CD14-positive monocyte (primary cell): ENCODE measurements at regions not wholly inside any gene's neighbourhood (a gene's known extent, or its start where the extent isn't known, plus 50 kb on each side); places are given as distances from the start of the nearest gene placed in this dataset.

Experiments
- DNase-seq, 3 donors: peaks; one replicate each; pipeline ENCODE4 v3.0.0-alpha.2; 2011 to 2022
- H2AFZ ChIP-seq: 2 replicates; pipeline ENCODE4 v1.6.0; 2012; ENCODE audit warnings: mild to moderate bottlenecking, low read depth, low read length, inconsistent platforms; ENCODE audit not compliant: insufficient read depth, poor library complexity, severe bottlenecking
- H3K27ac ChIP-seq, 2 donors: 1 replicate in 1 of 2; 2 replicates in 1 of 2; pipeline ENCODE4 v1.5.1; 2012 to 2013; ENCODE audit warnings: low read length in 2 of 2, control low read depth in 1 of 2, inconsistent platforms in 1 of 2, low read depth in 1 of 2, mild to moderate bottlenecking in 1 of 2
- H3K27me3 ChIP-seq, 2 donors: one replicate each; pipeline versions ENCODE4 v1.6.0 to v1.6.1; 2011 to 2013; ENCODE audit warnings: low read length in 2 of 2; ENCODE audit not compliant: control insufficient read depth in 2 of 2, insufficient read depth in 2 of 2
- H3K36me3 ChIP-seq, 2 donors: replicated peaks in 1 of 2; 1 replicate in 1 of 2; 2 replicates in 1 of 2; pipeline versions ENCODE4 v1.5.1 to v1.6.1; 2012 to 2013; ENCODE audit warnings: low read length in 2 of 2, control low read depth in 1 of 2, inconsistent platforms in 1 of 2, mild to moderate bottlenecking in 1 of 2; ENCODE audit not compliant: insufficient read depth in 2 of 2, control insufficient read depth in 1 of 2
- H3K4me1 ChIP-seq, 2 donors: 1 replicate in 1 of 2; 2 replicates in 1 of 2; pipeline versions ENCODE4 v1.5.1 to v1.6.1; 2012 to 2013; ENCODE audit warnings: low read length in 2 of 2, control low read depth in 1 of 2, inconsistent platforms in 1 of 2, mild to moderate bottlenecking in 1 of 2, moderate library complexity in 1 of 2; ENCODE audit not compliant: insufficient read depth in 2 of 2, control insufficient read depth in 1 of 2
- H3K4me2 ChIP-seq: replicated peaks from 2 replicates; pipeline ENCODE3; 2012; ENCODE audit warnings: low read length, moderate library complexity, mild to moderate bottlenecking; ENCODE audit not compliant: poor library complexity, severe bottlenecking; ENCODE audit errors: extremely low read depth
- H3K4me3 ChIP-seq, 3 experiments: fragments of 200-600 bp in 1 of 3; sonication (generic) in 1 of 3; replicated peaks in 1 of 3; 1 replicate in 2 of 3; 2 replicates in 1 of 3; pipeline ENCODE4 v1.5.1; 2011 to 2013; ENCODE audit warnings: low read length in 3 of 3, mild to moderate bottlenecking in 3 of 3, control low read depth in 2 of 3, low read depth in 2 of 3, inconsistent platforms in 1 of 3, moderate library complexity in 1 of 3
- H3K79me2 ChIP-seq: 2 replicates; pipeline ENCODE4 v1.6.0; 2012; ENCODE audit warnings: mild to moderate bottlenecking, control low read depth, inconsistent platforms, low read length, moderate library complexity; ENCODE audit not compliant: insufficient read depth
- H3K9ac ChIP-seq: 2 replicates; pipeline ENCODE4 v1.6.0; 2017; ENCODE audit warnings: low read length, mild to moderate bottlenecking; ENCODE audit not compliant: insufficient read depth, poor library complexity, severe bottlenecking
- H3K9me3 ChIP-seq, 2 donors: replicated peaks in 1 of 2; 1 replicate in 1 of 2; 2 replicates in 1 of 2; pipeline versions ENCODE4 v1.5.1 to v1.6.1; 2012 to 2013; ENCODE audit warnings: low read length in 2 of 2, control low read depth in 1 of 2; ENCODE audit not compliant: control insufficient read depth in 1 of 2, insufficient read depth in 1 of 2
- H4K20me1 ChIP-seq: 2 replicates; pipeline ENCODE4 v1.6.0; 2012; ENCODE audit warnings: mild to moderate bottlenecking, low read length, control low read depth, moderate library complexity; ENCODE audit not compliant: insufficient read depth
- H3K27ac Mint-ChIP-seq, 7 donors: one replicate each; pipeline ENCODE4 v1.8.0; 2020; ENCODE audit warnings: mild to moderate bottlenecking in 7 of 7, mixed read lengths in 7 of 7, moderate library complexity in 6 of 7, inconsistent platforms in 2 of 7
- H3K27me3 Mint-ChIP-seq, 3 donors: one replicate each; pipeline ENCODE4 v1.8.0; 2021 to 2022; ENCODE audit warnings: low read depth in 3 of 3, mild to moderate bottlenecking in 3 of 3, mixed read lengths in 3 of 3, moderate library complexity in 3 of 3, inconsistent platforms in 1 of 3
- H3K36me3 Mint-ChIP-seq, 2 donors: one replicate each; pipeline ENCODE4 v1.8.0; 2020; ENCODE audit warnings: mixed read lengths in 2 of 2, inconsistent platforms in 1 of 2, mild to moderate bottlenecking in 1 of 2
- H3K4me1 Mint-ChIP-seq: one replicate; pipeline ENCODE4 v1.8.0; 2020; ENCODE audit warnings: mild to moderate bottlenecking, mixed read lengths
- H3K4me3 Mint-ChIP-seq, 2 donors: one replicate each; pipeline ENCODE4 v1.8.0; 2020; ENCODE audit warnings: mild to moderate bottlenecking in 2 of 2, mixed read lengths in 2 of 2, moderate library complexity in 1 of 2
- H3K9me3 Mint-ChIP-seq, 7 donors: one replicate each; pipeline ENCODE4 v1.8.0; 2020 to 2022; ENCODE audit warnings: mixed read lengths in 7 of 7, mild to moderate bottlenecking in 6 of 7, moderate library complexity in 6 of 7, inconsistent platforms in 2 of 7
- WGBS: methylation state at CpG from one replicate; pipeline ENCODE4 v1.1.5; 2013; ENCODE audit warnings: missing lambda C conversion rate; ENCODE audit not compliant: insufficient coverage; 5-methylcytosine and 5-hydroxymethylcytosine counted together
- intact Hi-C, 2 donors: fragments of 100-400 bp; cut with micrococcal nuclease; formaldehyde crosslinking; loops; one replicate each; pipeline versions ENCODE4 v1.15.0 to v1.15.1; 2023
- TF ChIP-seq, protein P1 (sequence below): fragments of 200-600 bp; IDR thresholded peaks from one replicate; pipeline ENCODE4 v1.8.0; 2022; ENCODE audit warnings: antibody characterized with exemption, mild to moderate bottlenecking

DNA sequence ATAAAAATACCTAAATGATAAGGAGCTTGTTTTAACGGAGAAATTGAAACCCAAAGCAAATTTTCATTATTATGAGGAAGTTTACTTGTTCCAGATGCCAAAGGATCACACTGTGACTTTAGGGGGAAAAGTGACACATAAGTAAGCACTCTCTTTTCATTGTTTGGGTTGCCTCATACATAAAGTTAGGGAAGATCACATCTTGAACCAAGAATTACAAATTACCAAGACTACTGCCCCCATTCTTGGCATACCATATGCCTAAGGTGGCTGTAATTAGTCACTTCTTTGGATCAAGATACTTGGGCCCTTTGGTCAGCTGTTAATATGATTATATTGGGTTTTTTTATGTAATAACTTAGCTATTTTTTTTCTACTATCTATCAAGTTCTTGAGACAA, 269.0 kb downstream of the COL12A1 start:
- Histone ChIP-seq H3K36me3 (no peaks in the 10 kb centered on the region), H3K9me3 (no peaks in the 10 kb centered on the region), H3K4me2 (no peak overlapping the region), H3K9ac (no peak overlapping the region), H3K4me3 (no peak overlapping the region), H3K4me1 (no peaks in the 10 kb centered on the region), H3K79me2 (no peaks in the 10 kb centered on the region), H2AFZ (no peak overlapping the region), H4K20me1 (no peaks in the 10 kb centered on the region), H3K27me3 (no peaks in the 10 kb centered on the region), H3K27ac (no peak overlapping the region)
- Mint-ChIP-seq H3K4me1 (no peaks in the 10 kb centered on the region), H3K27ac (no peak overlapping the region), H3K9me3 (no peaks in the 10 kb centered on the region), H3K27me3 (no peaks in the 10 kb centered on the region), H3K36me3 (no peaks in the 10 kb centered on the region), H3K4me3 (no peak overlapping the region)
- TF ChIP-seq, protein P1, sequence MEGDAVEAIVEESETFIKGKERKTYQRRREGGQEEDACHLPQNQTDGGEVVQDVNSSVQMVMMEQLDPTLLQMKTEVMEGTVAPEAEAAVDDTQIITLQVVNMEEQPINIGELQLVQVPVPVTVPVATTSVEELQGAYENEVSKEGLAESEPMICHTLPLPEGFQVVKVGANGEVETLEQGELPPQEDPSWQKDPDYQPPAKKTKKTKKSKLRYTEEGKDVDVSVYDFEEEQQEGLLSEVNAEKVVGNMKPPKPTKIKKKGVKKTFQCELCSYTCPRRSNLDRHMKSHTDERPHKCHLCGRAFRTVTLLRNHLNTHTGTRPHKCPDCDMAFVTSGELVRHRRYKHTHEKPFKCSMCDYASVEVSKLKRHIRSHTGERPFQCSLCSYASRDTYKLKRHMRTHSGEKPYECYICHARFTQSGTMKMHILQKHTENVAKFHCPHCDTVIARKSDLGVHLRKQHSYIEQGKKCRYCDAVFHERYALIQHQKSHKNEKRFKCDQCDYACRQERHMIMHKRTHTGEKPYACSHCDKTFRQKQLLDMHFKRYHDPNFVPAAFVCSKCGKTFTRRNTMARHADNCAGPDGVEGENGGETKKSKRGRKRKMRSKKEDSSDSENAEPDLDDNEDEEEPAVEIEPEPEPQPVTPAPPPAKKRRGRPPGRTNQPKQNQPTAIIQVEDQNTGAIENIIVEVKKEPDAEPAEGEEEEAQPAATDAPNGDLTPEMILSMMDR = no peak
- no CpG with 5 or more reads among the region's 1 CpG for WGBS
- intact Hi-C loops = no loop called here
- no peak for DNase-seq

DNA sequence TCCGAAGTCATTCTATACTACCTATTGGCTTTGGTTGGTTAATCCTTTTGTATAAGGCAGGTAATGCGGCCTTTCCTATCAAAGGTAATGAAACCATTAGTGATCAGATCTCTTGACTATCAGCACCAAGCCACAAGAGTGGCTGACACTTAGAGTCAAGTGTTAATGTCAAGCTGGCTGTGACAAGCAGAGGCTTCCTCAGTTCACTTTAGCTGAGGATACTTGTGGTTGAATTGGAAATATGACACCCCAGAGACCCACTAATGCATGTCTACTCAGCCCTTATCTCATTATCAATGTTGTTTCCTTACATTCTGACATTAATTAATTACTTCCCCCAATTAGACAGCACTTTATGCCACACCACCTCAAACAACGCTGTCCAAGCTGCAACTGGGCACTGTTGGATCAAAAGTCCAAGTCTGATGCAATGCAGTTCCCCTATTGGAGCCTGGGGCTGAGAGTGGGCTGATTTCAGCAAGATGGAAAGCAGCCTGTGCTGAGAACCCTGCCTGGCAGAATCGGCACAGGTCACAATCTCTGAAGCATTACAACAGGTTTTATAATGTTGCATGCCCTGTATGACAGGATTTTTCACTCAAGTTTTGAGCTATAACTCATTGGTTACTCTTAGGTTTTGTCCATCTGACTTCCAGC, 273.5 kb downstream of the COL12A1 start:
- Histone ChIP-seq H3K9ac (no peak overlapping the region), H3K27me3 (no peaks in the 10 kb centered on the region), H4K20me1 (no peaks in the 10 kb centered on the region), H3K4me1 (no peaks in the 10 kb centered on the region), H3K4me2 (no peak overlapping the region), H3K9me3 (no peaks in the 10 kb centered on the region), H2AFZ (no peak overlapping the region), H3K4me3 (no peak overlapping the region), H3K36me3 (no peaks in the 10 kb centered on the region), H3K79me2 (no peaks in the 10 kb centered on the region), H3K27ac (no peak overlapping the region)
- no peak for DNase-seq
- WGBS = 13% methylated on average over 1 of the region's 4 CpGs
- intact Hi-C loops = no loop called here
- H3K4me3 Mint-ChIP-seq = no peak overlapping the region
- TF ChIP-seq, protein P1 = no peak
- H3K27ac Mint-ChIP-seq = no peak overlapping the region
- H3K4me1 Mint-ChIP-seq = no peaks in the 10 kb centered on the region
- H3K27me3 Mint-ChIP-seq = peaks cover 0 to 2% (median 0%) of the 10 kb centered on the region in 3 donors
- H3K9me3 Mint-ChIP-seq = peaks cover 0 to 2% (median 0%) of the 10 kb centered on the region in 7 donors
- no peaks in the 10 kb centered on the region for H3K36me3 Mint-ChIP-seq
